MCF 10A (cell line): ENCODE measurements at regions not wholly inside any gene's neighbourhood (a gene's known extent, or its start where the extent isn't known, plus 50 kb on each side); places are given as distances from the start of the nearest gene placed in this dataset.

Experiments used
- BruUV-seq: library from RNA; stranded (reverse); fragments of 400-500 nt; replicated peaks from 2 replicates; lab custom pipeline; 2021; lab: Mats Ljungman, UMichigan
- CTCF ChIA-PET: fragments of 300-600 bp; sonication (Branson Sonifier 250); formaldehyde crosslinking; extraction: SDS; loops from one replicate; lab custom pipeline; 2021; ENCODE audit warnings: antibody characterized with exemption, inconsistent platforms; lab: Yijun Ruan, JAX
- POLR2A ChIA-PET: fragments of 300-600, 350-650 bp; sonication (Branson Sonifier 250); formaldehyde crosslinking; extraction: SDS; loops from one replicate; lab custom pipeline; 2020; ENCODE audit warnings: antibody characterized with exemption, inconsistent platforms; lab: Yijun Ruan, JAX
- DNase-seq: peaks from one replicate; pipeline ENCODE4 v3.0.0-alpha.2; 2018; ENCODE audit not compliant: unreplicated experiment
- H3K27ac Mint-ChIP-seq: one replicate; pipeline ENCODE4 v1.8.0; 2022; ENCODE audit warnings: mild to moderate bottlenecking, low read depth, mixed read lengths; ENCODE audit not compliant: unreplicated experiment
- H3K27me3 Mint-ChIP-seq: one replicate; pipeline ENCODE4 v1.8.0; 2022; ENCODE audit warnings: mixed read lengths; ENCODE audit not compliant: insufficient read depth, unreplicated experiment
- H3K36me3 Mint-ChIP-seq: one replicate; pipeline ENCODE4 v1.8.0; 2022; ENCODE audit warnings: mild to moderate bottlenecking, moderate library complexity, mixed read lengths; ENCODE audit not compliant: insufficient read depth, unreplicated experiment
- H3K4me1 Mint-ChIP-seq: one replicate; pipeline ENCODE4 v1.8.0; 2022; ENCODE audit warnings: mixed read lengths; ENCODE audit not compliant: insufficient read depth, unreplicated experiment
- H3K4me3 Mint-ChIP-seq: one replicate; pipeline ENCODE4 v1.8.0; 2022; ENCODE audit warnings: mild to moderate bottlenecking, moderate library complexity, mixed read lengths; ENCODE audit not compliant: unreplicated experiment
- H3K9me3 Mint-ChIP-seq: one replicate; pipeline ENCODE4 v1.8.0; 2022; ENCODE audit warnings: mixed read lengths; ENCODE audit not compliant: unreplicated experiment
- CTCF ChIP-seq: fragments of 200-600 bp; IDR thresholded peaks from one replicate; pipeline ENCODE4 v1.8.0; 2022; ENCODE audit warnings: antibody characterized with exemption, mild to moderate bottlenecking; ENCODE audit not compliant: unreplicated experiment
- intact Hi-C: fragments of 100-400 bp; cut with micrococcal nuclease; formaldehyde crosslinking; loops from 2 replicates; pipeline ENCODE4 v1.14.1; 2022

GRCh38 chr9:682633-683508 is 158.6 kb upstream of the DMRT1 start:
- intact Hi-C loops: no loop called here
- H3K27ac Mint-ChIP-seq: peak overlapping the region; percentile 93
- POLR2A ChIA-PET: interaction anchor here (0.8 to 4.7 kb wide), 18 partner anchors 9 to 235 kb away, joined by 3 to 139 read pairs (median 5); no protein-coding TSS in a partner anchor
- H3K4me3 Mint-ChIP-seq: no peak overlapping the region
- H3K9me3 Mint-ChIP-seq: no peaks in the 10 kb centered on the region
- BruUV-seq: no TSS peak
- TF ChIP-seq CTCF: no peak
- DNase-seq: peak; percentile 48
- H3K27me3 Mint-ChIP-seq: no peaks in the 10 kb centered on the region
- H3K36me3 Mint-ChIP-seq: peaks cover 32% of the 10 kb centered on the region
- H3K4me1 Mint-ChIP-seq: peaks cover 50% of the 10 kb centered on the region
- CTCF ChIA-PET: interaction anchor here (0.6 to 2.0 kb wide), 5 partner anchors 9 to 92 kb away, joined by 3 to 7 read pairs (median 3); no protein-coding TSS in a partner anchor

- no peak for TF ChIP-seq CTCF
- POLR2A ChIA-PET: interaction anchor here (0.6 to 4.7 kb wide), 18 partner anchors 11 to 1023 kb away, joined by 3 to 139 read pairs (median 4); no protein-coding TSS in a partner anchor
- H3K27ac Mint-ChIP-seq: peak overlapping the region; percentile 93
- peaks cover 51% of the 10 kb centered on the region for H3K4me1 Mint-ChIP-seq
- CTCF ChIA-PET: interaction anchor here (0.6 to 2.3 kb wide), 4 partner anchors 10 to 91 kb away, joined by 3 to 8 read pairs (median 3); no protein-coding TSS in a partner anchor
- H3K27me3 Mint-ChIP-seq: no peaks in the 10 kb centered on the region
- peaks cover 32% of the 10 kb centered on the region for H3K36me3 Mint-ChIP-seq
- no peak overlapping the region for H3K4me3 Mint-ChIP-seq
- intact Hi-C loops: loop anchor here (2.0 kb wide), 1 partner anchor 55 kb away; no protein-coding TSS in a partner anchor
- DNase-seq: no peak
- no TSS peak for BruUV-seq
- H3K9me3 Mint-ChIP-seq: no peaks in the 10 kb centered on the region
Observed at GRCh38 chr9:683509-684021, 157.9 kb upstream of the DMRT1 start.

- H3K4me3 Mint-ChIP-seq: peak overlapping the region; percentile 57
- peak overlapping the region; percentile 93 for H3K27ac Mint-ChIP-seq
- H3K9me3 Mint-ChIP-seq: no peaks in the 10 kb centered on the region
- H3K27me3 Mint-ChIP-seq: no peaks in the 10 kb centered on the region
- H3K4me1 Mint-ChIP-seq: peaks cover 51% of the 10 kb centered on the region
- CTCF ChIA-PET: interaction anchor here (0.6 to 2.3 kb wide), 7 partner anchors 9 to 91 kb away, joined by 3 to 8 read pairs (median 3); no protein-coding TSS in a partner anchor
- intact Hi-C loops: loop anchor here (2.0 kb wide), 1 partner anchor 55 kb away; no protein-coding TSS in a partner anchor
- no peak for TF ChIP-seq CTCF
- DNase-seq: peak; percentile 70
- BruUV-seq: TSS peak; percentile 64
- POLR2A ChIA-PET: interaction anchor here (0.6 to 4.7 kb wide), 25 partner anchors 11 to 1022 kb away, joined by 3 to 139 read pairs (median 5); no protein-coding TSS in a partner anchor
- peaks cover 28% of the 10 kb centered on the region for H3K36me3 Mint-ChIP-seq
Observed at GRCh38 chr9:684054-684890, 157.2 kb upstream of the DMRT1 start.
